Esophagus mucosa (tissue), 1 donor: ENCODE measurements at regions not wholly inside any gene's neighbourhood (a gene's known extent, or its start where the extent isn't known, plus 50 kb on each side); places are given as distances from the start of the nearest gene placed in this dataset.

Experiments used
- ATAC-seq: fragments of 200-7000 bp; cut with Tn5 transposase; one replicate; pipeline ENCODE4 v1.9.1; 2020
- donor health status: DM: yes; HTN: yes; CAD: no.

DNA sequence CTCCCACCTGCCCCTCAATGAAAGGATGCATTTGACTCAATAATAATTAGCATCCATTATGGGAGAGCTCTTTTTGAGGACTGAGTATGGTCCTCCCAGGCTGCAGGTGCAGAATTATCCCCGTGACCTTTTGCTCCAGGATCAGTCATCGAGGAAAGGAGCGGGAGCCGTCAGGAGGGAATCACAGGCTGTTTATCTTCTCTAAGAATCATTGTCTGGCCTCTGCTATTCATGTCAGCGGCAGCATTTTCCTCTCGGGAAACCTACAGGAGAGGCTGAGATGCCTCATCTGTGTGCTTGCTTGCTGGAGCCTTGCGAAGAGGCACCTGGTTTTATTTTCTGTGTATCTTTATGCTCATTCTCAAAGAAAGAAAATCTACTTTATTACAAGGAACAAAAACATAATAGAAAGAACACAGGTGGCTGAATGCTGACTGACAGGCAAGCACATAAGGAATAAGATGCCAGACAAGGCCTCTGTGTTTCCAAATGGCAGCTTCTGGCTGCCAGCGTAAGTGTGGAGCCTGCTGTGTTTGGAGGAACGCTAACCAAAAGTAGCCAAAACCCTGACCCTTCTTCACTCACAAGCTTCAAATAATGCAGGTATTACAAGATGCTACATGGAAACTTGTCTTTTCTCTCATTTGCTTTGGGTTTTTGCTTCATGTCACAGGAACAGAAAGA, 539.1 kb upstream of the MARCKS start:
- ATAC-seq, result no peak

DNA sequence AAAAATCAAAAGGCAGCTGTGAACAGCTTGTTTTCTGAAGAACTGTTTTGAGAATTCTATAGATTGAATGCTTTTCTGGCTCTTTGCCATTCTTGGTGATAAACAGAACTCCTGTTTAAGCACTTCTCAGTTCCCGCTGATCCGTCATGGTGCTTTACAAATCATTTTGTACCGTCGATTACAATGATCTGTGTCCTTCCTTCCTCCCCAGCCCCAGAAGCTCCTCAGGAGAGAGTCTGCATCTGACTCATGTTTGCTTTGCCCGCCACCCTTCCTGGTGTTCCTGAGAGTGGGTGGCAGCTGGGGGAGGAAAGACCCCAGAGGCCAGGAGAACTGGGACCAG, 538.6 kb upstream of the MARCKS start:
- ATAC-seq, result no peak

DNA sequence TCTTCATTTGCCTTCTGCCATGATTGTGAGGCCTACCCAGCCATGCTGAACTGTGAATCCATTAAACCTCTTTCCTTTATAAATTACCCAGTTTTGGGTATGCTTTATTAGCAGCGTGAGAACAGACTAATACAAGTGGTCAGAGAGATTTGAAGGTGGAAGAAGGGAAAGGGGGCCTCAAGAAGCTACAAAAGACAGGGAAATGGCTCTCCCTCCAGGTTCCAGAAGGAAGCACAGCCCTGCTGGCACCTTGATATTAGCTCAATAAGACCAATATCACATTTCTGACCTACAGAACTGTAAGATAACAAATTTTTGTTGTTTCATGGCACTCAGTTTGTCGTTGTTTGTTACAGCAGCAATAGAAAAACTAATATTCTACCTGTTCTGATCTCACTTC, 536.5 kb upstream of the MARCKS start:
- no peak for ATAC-seq

DNA sequence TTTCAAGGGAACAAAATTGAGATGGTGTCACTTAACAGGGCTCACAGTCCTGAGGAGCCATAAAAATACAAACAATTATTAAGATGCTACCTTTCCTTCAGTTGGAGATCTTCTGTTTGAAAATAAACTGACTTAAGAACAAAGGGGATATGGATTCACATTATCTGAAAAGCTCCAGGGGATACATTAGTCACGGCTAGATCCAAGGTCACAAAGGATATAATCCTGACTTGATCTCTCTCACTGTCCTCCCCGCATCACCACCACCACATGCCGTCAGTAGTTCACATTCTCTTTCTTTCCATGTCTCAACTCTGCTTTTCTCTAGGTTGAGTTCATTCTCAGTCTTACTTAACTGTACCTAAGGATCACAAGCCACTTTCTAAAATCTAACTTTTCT, 530.4 kb upstream of the MARCKS start:
- ATAC-seq, result no peak

DNA sequence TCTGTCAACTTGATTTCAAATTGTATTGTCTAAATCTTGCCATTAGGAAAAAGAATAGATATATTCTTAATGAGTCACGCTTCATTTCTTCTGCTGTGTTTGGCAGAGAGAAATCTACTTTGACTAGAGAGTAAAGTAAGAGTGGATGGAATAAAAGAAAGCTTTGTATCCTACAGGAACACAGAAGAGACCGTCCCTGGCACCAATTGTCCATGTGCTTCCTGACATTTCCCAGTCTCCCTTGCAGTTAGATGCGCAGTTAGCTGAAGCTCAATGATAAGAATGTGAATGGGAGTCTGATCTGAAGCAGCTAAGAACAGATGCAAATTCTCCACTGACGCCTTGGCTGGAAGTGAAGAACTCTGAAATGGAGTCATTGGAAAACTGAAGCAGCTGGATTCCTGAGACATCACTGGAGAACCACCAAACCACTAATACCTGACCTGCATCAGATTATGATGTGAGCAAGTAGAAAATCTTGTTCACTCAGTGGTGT, 528.2 kb upstream of the MARCKS start:
- no peak for ATAC-seq

DNA sequence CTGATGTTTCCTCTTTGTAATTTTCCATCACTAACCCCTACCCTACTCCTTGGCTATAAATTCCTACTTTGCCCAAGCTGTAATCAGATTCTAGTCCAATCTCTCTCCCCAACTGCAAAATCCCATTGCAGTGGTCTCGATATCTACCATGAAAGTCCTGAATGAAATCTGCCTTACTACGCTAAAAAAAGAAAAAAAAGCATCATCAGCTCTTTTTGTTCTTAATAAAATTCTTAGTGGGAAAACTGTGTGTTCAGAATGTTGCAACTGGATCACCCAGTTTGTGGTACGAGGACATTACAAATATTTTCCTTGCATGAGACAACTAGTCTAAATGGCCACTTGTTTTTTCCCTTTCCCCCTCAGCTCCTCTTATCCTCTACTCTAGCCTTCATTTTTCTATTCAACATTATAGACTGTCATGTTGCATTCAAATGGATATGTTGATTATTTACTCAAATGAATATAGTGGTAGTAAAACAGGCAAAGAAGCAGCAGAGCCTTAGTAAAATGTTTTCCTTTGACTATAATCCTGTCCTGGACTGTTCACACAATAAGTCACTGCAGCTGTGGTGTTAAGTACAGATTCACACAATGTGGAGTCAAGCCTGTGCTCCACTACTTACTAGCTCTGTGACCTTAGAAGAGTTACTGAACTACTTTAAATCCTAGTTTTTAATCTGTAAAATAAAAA, 527.1 kb upstream of the MARCKS start:
- no peak for ATAC-seq

DNA sequence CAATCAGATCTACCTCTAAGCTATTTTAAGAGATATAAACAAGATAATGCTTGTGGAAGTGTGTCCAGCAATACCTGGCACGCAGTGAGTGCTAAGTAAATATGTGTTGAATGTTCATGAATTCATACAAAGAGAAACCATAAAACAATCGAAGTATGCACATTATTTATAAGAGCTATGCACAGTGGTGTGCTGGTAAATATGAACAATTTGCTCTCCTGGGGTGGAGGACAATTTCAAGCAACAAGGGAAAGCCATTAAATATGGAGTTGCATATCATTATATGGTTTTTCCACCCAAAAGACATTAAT, 526.6 kb upstream of the MARCKS start:
- ATAC-seq, result no peak

DNA sequence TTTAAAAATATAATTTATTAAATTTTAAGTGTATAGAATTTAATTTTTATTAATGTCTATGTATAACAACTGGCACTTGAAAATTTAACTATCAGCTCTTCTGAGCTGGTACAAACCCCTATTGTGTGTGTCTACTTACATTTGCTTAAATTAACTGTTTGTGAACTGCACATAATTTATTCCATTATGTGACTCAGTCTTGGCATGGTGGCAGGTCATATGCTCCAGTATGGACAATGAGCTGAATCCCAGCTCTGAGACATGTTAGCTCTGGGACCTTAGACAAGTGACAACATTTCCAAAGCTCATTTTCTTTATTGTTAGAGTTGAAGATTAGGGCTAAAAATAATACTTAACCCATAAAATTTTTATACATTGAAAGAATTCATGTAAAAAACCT, 526.1 kb upstream of the MARCKS start:
- ATAC-seq, result no peak

DNA sequence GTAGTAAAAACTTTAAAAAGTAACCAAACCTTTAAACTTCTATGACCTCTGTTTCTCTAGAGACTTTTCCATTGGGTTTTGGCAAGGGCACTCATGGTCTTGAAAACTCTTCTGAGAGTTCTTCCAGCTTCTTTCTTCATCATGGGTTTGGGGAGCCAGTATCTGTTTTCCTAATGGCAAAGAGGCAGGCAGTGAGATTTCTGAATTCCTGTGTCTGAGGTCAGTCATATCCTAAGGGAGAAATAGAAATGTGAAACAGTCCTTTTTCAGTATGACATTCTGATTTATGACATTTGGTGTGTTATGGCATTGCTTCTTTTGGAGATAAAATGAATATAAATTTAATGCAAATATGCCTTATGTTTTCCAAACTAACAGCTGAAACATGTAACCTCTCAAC, 518.5 kb upstream of the MARCKS start:
- ATAC-seq, result no peak

DNA sequence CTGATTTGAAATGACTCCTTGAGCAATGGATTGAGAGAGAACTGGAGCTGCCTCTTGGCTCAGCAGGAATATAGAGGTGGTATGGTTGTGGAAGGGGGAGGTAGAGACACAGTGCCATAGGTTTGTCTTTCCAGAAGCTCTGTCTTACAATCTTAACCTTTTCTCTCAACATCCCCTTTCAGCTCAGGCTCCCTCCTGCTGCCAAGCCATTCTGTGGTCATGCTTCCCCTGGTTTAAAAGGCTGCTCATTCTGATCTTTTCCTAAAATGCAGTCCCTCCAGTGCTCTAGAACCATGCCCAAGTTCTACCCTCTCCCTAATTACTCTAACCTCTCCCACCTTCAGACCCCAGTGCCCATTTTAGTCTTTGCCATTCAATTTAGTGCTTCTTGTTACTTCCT, 517.9 kb upstream of the MARCKS start:
- ATAC-seq, result no peak

DNA sequence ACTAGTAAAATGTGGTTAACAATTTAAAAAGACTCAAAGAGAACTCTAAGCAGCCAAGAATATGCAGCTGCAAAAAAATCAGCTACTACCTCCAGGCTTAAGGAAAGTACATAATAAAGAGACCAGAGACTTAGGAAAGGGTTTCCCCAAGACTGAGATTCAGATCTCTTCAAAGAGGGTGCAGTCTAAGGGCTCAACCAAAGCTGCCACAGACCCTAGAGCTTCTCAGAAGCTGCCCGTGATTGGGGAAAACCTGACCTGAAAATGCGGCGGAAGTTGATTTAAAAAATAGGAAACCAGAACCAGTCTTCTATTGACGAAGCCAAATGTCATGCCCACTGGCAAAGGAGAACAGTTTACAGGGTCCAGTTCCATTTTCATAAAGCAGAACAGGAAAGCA, 516.8 kb upstream of the MARCKS start:
- ATAC-seq, result no peak

DNA sequence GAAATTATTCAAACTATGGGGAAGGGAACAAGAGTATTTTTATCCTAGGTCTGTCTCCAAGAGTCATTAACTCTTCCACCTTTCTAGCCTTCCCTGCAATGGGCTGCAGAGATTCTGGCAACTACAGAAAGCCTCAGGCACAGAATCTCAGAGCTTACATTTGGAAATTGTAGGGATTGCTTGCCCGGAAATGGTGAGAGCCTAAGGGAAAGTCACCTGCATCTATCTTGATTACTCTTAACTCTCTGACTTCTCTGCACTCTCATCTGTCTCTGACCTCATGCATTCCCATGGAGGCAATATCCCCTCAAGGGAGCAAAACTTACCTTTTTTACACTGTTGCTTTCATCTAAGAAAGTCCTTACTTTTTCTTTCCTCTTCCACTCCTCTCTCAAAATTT, 513.2 kb upstream of the MARCKS start:
- ATAC-seq, result no peak

DNA sequence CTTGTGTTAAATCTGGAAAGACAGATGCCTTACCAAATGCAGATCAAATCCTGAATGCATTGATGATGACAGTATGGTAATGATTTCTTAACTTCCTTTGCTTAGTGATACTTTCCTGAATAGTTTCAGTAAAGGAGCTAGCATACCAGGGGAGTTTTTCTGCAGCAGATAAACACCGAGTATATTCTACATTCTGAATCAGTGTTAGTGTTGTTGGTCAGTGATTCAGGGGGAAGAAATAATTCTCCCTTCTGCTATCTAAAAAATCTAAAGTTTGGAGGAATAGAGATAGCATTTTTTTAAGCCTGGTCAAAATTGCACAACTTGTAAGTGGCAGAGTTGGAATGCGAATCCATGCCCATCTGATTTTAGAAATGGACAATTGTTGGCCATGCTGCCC, 512.2 kb upstream of the MARCKS start:
- ATAC-seq, result no peak

DNA sequence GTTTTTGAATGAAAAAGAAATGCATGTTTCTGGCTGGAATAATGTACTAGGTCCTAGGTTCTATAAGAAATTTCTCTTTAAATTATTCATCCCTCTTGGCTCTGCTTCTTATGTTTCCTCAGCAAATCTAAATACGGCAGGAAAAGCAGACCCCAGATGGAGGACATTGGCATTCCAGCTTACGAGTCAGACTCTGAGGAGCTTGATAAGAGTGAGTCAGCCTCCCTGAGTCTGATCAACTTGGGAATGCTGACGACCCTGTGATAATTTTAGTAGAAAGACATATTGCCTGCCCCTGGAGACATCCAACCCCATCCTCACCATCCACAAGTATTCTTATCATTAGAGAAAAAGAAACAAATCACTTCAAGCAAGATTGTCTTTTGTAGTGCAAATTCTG, 509.7 kb upstream of the MARCKS start:
- no peak for ATAC-seq

DNA sequence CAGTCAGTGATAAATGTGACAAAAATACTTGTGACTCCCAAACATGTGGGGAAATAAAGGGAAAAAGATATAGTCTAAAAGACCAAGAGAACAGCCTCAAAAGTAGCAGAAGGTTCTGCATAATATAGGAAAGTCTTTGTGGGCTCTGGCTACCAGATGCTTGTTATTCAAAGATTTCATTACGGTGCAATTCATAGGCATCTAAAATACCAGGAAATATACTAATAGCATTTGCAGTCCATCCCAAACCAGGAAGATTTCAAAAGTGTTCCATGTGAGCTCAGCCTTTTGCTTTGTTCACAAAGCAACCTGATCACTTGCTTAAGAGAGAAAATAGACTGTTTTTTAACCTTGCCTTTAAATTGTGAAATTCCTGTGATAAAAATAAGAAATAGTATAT, 506.7 kb upstream of the MARCKS start:
- ATAC-seq, result no peak

DNA sequence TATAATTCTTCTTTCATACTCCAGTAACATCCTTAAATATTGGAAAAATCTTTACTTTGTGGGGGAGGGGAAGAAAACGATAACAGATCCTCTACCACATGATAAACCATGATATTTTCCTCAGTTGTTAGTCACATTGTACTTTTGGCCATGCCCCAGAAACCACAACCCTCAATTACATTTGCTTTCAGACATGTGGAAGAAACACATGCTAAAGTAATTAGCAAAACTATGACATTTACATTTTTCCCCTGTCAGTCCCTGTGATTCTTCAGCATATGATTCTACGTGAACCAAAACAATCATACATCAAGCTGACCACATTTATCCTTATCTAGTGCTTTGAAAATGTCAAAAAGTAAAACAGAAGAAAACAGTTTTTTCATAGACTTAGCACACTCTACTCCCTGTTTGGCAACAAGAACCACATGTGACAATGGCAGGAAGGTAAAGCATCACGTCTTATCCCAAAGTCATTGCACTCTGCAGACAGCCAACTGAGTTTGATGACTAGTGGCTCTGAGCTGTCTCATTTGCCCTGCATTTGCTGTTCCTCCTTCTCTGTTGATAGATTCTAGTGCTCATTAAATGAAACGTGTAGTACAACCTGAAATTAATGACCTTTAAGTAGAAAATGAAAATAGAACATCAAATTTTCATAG, 505.8 kb upstream of the MARCKS start:
- ATAC-seq, result peak; percentile 28

DNA sequence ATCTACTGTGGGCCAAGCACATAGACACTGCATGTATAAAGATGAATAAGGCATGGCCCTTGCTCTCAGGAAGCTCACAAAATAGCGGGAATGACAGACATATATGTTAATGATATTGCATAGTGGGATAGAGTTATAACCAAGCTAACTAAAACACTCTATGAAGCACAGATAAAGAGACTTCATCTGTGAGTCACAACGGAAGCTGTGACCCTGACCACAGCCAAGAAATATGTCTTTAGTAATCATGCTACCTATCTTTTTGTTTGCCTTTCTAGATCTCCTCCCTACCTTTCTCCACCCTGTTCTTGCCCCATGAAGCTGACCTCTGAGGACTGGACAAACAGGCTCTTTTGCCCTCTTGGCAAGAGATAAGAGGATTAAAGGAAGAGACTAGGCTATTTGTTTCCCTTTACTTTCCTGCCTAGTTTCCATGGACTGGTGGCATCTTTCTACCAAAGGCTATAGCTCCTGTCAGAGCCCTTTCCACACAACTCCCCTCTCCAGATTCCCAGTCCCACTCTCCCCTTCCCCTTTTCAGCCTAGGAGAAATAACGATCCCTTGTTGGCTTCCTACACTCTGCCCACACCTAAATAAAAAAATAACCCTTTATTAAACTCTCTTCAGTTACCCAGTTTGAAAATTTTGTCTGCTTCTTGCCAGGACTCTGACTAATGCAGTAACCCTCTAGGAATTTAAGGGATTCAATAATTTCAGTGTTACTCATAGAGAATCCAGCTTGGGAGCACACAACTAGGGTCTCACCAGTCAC, 504.9 kb upstream of the MARCKS start:
- peak; percentile 81 for ATAC-seq

DNA sequence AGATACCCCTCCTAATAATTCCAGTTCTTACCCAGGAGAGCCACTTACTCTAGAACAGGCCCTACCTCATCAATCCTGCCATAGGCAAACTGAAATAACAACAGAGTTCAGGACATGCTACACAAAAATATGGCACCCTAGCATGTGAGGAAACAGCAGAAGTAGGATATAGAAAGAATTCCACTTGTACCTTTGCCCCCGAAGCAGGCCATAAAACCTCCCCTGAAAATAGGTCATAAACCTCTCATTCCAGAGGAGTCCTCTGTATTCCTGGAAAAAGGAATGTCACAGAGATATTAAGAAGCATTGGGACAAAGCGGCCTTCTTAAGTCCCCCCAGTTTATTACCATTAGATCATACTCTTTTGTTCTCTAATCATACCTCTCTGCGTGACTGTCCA, 504.3 kb upstream of the MARCKS start:
- no peak for ATAC-seq

DNA sequence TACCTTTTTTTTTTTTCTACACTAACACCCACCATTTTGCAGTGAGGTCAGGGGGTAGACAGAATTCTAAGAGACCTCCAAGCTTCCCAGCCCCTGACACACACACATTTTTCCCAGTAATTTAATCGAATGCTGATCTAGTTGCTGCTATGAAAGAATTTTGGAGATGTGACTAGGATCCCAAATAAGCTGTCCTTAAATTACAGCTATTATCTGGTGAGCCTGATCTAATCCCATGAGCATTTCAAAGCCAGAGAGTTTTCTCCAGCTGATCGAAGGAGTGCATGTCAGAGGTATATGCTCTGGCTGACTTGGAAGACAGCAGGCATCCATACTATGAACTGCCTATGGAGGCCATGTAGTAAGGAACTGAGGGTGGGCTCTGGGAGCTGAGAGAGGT, 503.8 kb upstream of the MARCKS start:
- no peak for ATAC-seq

DNA sequence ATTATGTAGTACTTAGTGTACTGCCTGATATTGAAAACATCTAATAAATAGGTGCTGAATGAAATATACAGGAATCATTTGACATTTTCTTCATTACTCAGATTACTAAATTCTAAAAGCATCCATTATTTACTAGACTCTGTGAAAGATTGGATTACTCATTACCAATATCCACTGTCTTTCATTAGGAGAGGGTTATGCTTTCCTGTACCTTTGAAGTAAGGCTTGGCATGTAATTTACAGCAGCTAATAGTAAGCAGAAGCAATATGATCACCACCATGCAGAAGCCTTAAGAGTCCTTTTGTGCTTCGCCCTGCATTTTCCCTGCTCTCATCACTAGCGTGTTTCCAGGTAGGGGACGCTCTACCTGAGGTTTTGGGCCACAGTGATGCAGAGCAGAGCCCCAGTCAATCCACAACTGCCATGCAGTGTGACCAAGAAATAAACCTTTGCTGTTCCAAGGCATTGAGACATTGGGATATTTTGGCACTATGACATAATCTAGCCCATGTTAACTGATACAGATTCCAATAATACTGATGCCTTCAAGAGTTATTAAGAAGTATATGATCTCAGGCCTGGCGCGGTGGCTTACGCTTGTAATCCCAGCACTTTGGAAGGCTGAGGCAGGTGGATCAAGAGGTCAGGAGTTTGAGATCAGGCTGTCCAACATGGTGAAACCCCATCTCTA, 502.8 kb upstream of the MARCKS start:
- no peak for ATAC-seq

DNA sequence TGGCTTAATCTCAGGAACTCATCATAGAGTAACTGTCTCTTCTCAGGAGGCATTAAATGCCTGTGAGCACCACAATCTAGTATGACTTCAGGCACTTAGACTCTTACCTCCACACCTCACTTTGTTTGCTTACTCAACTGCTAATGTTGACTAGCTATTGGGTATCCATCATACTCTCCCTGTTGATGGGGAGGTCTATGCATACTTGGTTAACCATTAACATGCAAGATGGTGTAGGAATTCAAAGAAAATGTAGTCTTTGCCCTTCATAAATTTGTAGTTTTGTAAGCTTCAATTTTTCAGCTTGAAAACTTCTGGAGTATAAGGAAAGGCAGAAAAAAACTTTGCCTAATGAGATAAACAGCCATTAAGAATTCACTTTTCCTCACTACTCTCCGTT, 501.0 kb upstream of the MARCKS start:
- no peak for ATAC-seq

DNA sequence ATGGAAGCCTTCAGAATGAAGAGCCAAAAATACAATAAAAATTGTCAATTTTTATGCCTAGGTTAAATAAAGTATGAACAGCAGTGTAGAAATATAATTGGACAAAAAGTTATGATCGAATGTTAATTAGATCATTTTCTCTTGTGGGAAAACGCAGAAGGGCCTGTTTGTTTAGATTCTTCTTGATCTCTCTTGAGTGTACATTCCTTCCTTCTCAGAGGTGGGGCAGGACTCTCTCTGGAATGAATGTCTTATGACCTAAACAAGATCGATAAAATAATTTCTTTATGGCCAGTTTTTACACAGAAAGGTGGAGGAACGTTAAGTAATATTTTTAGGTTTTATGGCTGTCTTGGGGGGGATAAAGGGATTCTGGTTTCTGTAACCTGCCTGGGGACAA, 500.1 kb upstream of the MARCKS start:
- no peak for ATAC-seq

DNA sequence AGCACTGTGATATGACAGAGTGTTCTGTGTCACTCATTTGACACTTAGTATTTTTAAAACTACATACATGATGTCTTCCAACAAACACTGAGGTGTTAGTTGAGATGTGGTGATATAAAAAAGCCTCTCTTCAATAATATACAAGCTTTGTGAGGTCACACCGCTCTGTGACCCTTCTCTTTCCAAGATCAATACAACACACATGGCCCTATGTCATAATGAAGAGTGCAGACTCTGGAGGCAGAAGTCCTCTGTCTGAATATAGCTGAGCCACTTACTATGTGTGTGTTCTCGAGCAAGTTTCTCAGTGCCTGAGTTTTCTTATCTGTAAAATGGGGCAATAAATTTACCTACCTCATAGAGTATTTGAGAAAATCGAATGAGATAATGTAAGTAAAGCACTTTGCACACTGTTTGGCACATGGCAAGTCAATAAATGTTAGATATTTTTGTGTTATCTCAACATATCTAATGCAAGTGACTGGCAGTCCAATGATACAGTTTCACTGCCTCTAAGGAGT, 499.0 kb upstream of the MARCKS start:
- ATAC-seq, result no peak
